ENCODE measurements at regions not wholly inside any gene's neighbourhood (a gene's known extent, or its start where the extent isn't known, plus 50 kb on each side); places are given as distances from the start of the nearest gene placed in this dataset.

DNA sequence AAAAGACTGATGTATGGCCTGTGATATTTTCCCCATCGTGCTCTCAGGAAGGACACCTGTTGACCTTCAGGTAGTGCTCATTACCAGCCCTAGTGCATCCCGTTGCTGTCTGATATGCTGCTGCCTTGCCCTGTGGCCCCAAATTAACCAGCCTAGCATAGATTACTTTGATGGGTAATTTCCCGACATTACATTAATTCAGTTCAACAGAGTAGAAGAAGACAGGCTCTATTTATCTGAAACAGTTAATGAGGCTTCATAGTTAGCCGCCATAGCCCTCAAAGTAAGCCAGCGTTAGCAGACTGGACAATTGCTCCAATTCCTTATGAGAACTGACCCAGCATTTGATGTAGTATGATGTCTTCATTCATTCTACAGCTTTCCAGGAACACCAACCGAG is 257.6 kb downstream of the OLFM3 start:
- Histone ChIP-seq H3K36me3 (replicated peaks) (no peaks in the 10 kb centered on the region), H3K4me3 (ENCODE audit: low read depth, low read length) (no peak overlapping the region), H3K27me3 (replicated peaks) (no peaks in the 10 kb centered on the region), H3K27ac (no peak overlapping the region)
- in situ Hi-C loops (cut with HindIII; ENCODE audit: low pct_ligation_motif_present, low sequenced_read_pairs), result no loop called here
- DNase-seq, result no peak
- TF ChIP-seq, protein P1, sequence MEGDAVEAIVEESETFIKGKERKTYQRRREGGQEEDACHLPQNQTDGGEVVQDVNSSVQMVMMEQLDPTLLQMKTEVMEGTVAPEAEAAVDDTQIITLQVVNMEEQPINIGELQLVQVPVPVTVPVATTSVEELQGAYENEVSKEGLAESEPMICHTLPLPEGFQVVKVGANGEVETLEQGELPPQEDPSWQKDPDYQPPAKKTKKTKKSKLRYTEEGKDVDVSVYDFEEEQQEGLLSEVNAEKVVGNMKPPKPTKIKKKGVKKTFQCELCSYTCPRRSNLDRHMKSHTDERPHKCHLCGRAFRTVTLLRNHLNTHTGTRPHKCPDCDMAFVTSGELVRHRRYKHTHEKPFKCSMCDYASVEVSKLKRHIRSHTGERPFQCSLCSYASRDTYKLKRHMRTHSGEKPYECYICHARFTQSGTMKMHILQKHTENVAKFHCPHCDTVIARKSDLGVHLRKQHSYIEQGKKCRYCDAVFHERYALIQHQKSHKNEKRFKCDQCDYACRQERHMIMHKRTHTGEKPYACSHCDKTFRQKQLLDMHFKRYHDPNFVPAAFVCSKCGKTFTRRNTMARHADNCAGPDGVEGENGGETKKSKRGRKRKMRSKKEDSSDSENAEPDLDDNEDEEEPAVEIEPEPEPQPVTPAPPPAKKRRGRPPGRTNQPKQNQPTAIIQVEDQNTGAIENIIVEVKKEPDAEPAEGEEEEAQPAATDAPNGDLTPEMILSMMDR (IDR thresholded peaks at IDR 0.05; ENCODE audit: low read depth, low read length, missing control alignments), result no peak

- TF ChIP-seq, protein P1 (IDR thresholded peaks at IDR 0.05; ENCODE audit: low read depth, low read length, missing control alignments), result no peak
- Histone ChIP-seq H3K4me3 (ENCODE audit: low read depth, low read length) (no peak overlapping the region), H3K36me3 (replicated peaks) (no peaks in the 10 kb centered on the region), H3K27ac (no peak overlapping the region), H3K27me3 (replicated peaks) (no peaks in the 10 kb centered on the region)
- in situ Hi-C loops (cut with HindIII; ENCODE audit: low pct_ligation_motif_present, low sequenced_read_pairs), result no loop called here
- no peak for DNase-seq
These were observed 256.8 kb downstream of the OLFM3 start for GRCh38 chr1:101739826-101740330.

DNA sequence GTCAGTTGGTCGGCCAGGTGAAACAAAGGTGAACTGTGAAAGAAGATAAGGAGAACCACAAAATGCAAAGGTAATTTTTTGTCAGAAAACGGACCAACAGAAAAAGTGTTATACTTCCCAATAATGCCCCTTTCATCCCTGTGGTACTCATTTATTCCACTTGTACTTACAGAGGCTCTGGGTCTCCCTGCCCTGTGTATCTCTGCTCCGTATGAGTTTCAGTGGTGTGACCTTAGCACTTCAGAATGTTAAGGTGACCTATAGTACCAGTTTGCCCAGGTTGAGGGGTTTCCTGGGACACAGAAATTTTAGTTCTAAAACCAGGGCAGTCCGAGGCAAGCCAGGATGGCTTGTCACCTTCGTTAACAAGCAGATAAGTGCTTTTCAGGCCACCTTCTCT is 254.8 kb downstream of the OLFM3 start:
- TF ChIP-seq, protein P1 (IDR thresholded peaks at IDR 0.05; ENCODE audit: low read depth, low read length, missing control alignments), result no peak
- in situ Hi-C loops (cut with HindIII; ENCODE audit: low pct_ligation_motif_present, low sequenced_read_pairs), result no loop called here
- Histone ChIP-seq H3K36me3 (replicated peaks) (no peaks in the 10 kb centered on the region), H3K27ac (no peak overlapping the region), H3K4me3 (ENCODE audit: low read depth, low read length) (no peak overlapping the region), H3K27me3 (replicated peaks) (no peaks in the 10 kb centered on the region)
- no peak for DNase-seq

- Histone ChIP-seq H3K27me3 (replicated peaks) (no peaks in the 10 kb centered on the region), H3K27ac (no peak overlapping the region), H3K4me3 (ENCODE audit: low read depth, low read length) (no peak overlapping the region), H3K36me3 (replicated peaks) (no peaks in the 10 kb centered on the region)
- TF ChIP-seq, protein P1 (IDR thresholded peaks at IDR 0.05; ENCODE audit: low read depth, low read length, missing control alignments), result no peak
- in situ Hi-C loops (cut with HindIII; ENCODE audit: low pct_ligation_motif_present, low sequenced_read_pairs), result no loop called here
- no peak for DNase-seq
These were observed 254.2 kb downstream of the OLFM3 start for GRCh38 chr1:101742509-101742908.

DNA sequence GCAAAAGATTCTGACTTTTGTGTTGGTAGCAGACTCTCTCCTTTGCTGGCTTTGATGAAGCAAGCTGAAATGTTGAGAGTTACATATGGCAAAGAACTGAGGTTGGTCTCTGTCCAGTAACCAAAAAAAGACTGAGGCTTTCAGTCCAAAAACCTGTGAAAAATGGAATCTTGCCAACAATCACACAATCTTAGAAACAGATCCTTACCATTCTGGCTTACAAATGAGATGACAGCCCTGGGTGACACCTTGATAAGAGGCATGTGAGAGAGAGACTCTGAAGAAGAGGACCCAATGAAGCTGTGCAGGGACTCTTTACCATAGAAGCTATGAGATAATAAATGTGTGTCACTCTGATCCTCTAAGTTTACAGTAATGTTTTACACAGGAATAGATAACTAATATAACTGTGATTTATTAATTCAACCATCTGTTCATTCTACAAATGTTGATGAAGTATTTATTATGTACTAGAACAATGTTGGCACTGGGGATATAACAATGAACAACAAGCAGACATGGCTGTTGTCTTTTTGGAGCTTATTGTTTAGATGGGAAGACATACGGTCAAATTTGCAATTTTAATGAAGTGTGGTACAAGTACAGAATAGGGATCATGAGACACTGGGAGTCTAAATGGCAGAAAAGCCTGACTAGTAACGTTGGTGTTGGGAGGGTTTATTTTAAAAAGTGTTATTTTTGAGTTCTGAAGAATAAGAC is 251.0 kb downstream of the OLFM3 start:
- H3K27ac ChIP-seq, result no peak overlapping the region
- no peaks in the 10 kb centered on the region for H3K27me3 ChIP-seq (replicated peaks)
- TF ChIP-seq, protein P1 (IDR thresholded peaks at IDR 0.05; ENCODE audit: low read depth, low read length, missing control alignments), result no peak
- DNase-seq, result no peak
- in situ Hi-C loops (cut with HindIII; ENCODE audit: low pct_ligation_motif_present, low sequenced_read_pairs), result no loop called here
- no peak overlapping the region for H3K4me3 ChIP-seq (ENCODE audit: low read depth, low read length)
- no peaks in the 10 kb centered on the region for H3K36me3 ChIP-seq (replicated peaks)

- Histone ChIP-seq H3K27ac (no peak overlapping the region), H3K4me3 (ENCODE audit: low read depth, low read length) (no peak overlapping the region), H3K27me3 (replicated peaks) (no peaks in the 10 kb centered on the region), H3K36me3 (replicated peaks) (no peaks in the 10 kb centered on the region)
- TF ChIP-seq, protein P1 (IDR thresholded peaks at IDR 0.05; ENCODE audit: low read depth, low read length, missing control alignments), result no peak
- DNase-seq, result no peak
- in situ Hi-C loops (cut with HindIII; ENCODE audit: low pct_ligation_motif_present, low sequenced_read_pairs), result no loop called here
These were observed 248.6 kb downstream of the OLFM3 start for GRCh38 chr1:101748077-101748476.
